Lower leg skin (tissue), 4 donors: ENCODE measurements at regions not wholly inside any gene's neighbourhood (a gene's known extent, or its start where the extent isn't known, plus 50 kb on each side); places are given as distances from the start of the nearest gene placed in this dataset.

Experiments
- DNase-seq, 2 donors: peaks; one replicate each; pipeline ENCODE4 v3.0.0-alpha.2; 2019; ENCODE audit warnings: low spot score in 2 of 2
- H3K4me3 ChIP-seq: fragments of 200-600 bp; sonication (generic); 2 replicates; pipeline ENCODE4 v1.5.1; 2017; ENCODE audit warnings: mild to moderate bottlenecking, low read depth; ENCODE audit not compliant: poor library complexity, severe bottlenecking
- CTCF ChIP-seq, 3 donors: fragments of 450-650 bp; IDR thresholded peaks; one replicate each; pipeline ENCODE4 v1.5.1; 2016; ENCODE audit warnings: antibody characterized with exemption in 3 of 3, mild to moderate bottlenecking in 3 of 3, moderate library complexity in 2 of 3
- POLR2A ChIP-seq, 2 donors: fragments of 450-650 bp; IDR thresholded peaks; one replicate each; pipeline ENCODE4 v1.6.1; 2016 to 2017; ENCODE audit warnings: antibody characterized with exemption in 2 of 2, mild to moderate bottlenecking in 1 of 2, moderate library complexity in 1 of 2
- WGBS, 2 donors: methylation state at CpG; one replicate each; pipeline ENCODE4 v1.1.5; 2018; 5-methylcytosine and 5-hydroxymethylcytosine counted together
- intact Hi-C: fragments of 100-400 bp; cut with DNase I; formaldehyde crosslinking; loops from one replicate; pipeline ENCODE4 v1.15.0; 2023; ENCODE audit warnings: low total_unique reads

- no peak for DNase-seq
- H3K4me3 ChIP-seq: no peak overlapping the region
- no peak for TF ChIP-seq CTCF (IDR thresholded peaks at IDR 0.05)
- TF ChIP-seq POLR2A (IDR thresholded peaks at IDR 0.05): no peak
- WGBS, 2 donors: 54 to 60% methylated on average over 5 of the region's 5 CpGs
- intact Hi-C loops: no loop called here
These were observed 172.4 kb downstream of the SYK start for GRCh38 chr9:90974016-90974415.

GRCh38 chr9:90974643-90975245 is 173.1 kb downstream of the SYK start:
- WGBS, 2 donors: 53 to 72% methylated on average over 9 of the region's 9 CpGs
- no peak for DNase-seq
- no peak overlapping the region for H3K4me3 ChIP-seq
- intact Hi-C loops: no loop called here
- TF ChIP-seq CTCF (IDR thresholded peaks at IDR 0.05) (no peak), POLR2A (IDR thresholded peaks at IDR 0.05) (no peak)

- WGBS, 2 donors: 84% methylated on average over 22 of the region's 22 CpGs
- intact Hi-C loops: no loop called here
- TF ChIP-seq CTCF (IDR thresholded peaks at IDR 0.05) (no peak), POLR2A (IDR thresholded peaks at IDR 0.05) (no peak)
- no peak overlapping the region for H3K4me3 ChIP-seq
- no peak for DNase-seq
These were observed 174.3 kb downstream of the SYK start for GRCh38 chr9:90975781-90976538.

GRCh38 chr9:90979138-90979551 is 177.5 kb downstream of the SYK start:
- intact Hi-C loops: no loop called here
- peak in 1 of 2 donors; percentile 70 for DNase-seq
- 73 to 75% methylated on average over 7 of the region's 7 CpGs for WGBS, 2 donors
- no peak overlapping the region for H3K4me3 ChIP-seq
- TF ChIP-seq CTCF (IDR thresholded peaks at IDR 0.05): no peak
- no peak for TF ChIP-seq POLR2A (IDR thresholded peaks at IDR 0.05)

- peak in 1 of 2 donors; percentile 46 for DNase-seq
- TF ChIP-seq POLR2A (IDR thresholded peaks at IDR 0.05) (no peak), CTCF (IDR thresholded peaks at IDR 0.05) (no peak)
- no peak overlapping the region for H3K4me3 ChIP-seq
- WGBS, 2 donors: 78 to 86% methylated on average over 4 of the region's 4 CpGs
- intact Hi-C loops: loop anchor here (10.0 kb wide), 1 partner anchor 445 kb away; the partner anchor contains the start of gene NFIL3
These were observed 178.0 kb downstream of the SYK start for GRCh38 chr9:90979639-90980038.
